ENCODE measurements at regions not wholly inside any gene's neighbourhood (a gene's known extent, or its start where the extent isn't known, plus 50 kb on each side); places are given as distances from the start of the nearest gene placed in this dataset.
"Not testable (repeated sequence)": the region's sequence is repeated elsewhere in the genome, so short reads cannot be mapped to it uniquely, and the experiment has no call there.

DNA sequence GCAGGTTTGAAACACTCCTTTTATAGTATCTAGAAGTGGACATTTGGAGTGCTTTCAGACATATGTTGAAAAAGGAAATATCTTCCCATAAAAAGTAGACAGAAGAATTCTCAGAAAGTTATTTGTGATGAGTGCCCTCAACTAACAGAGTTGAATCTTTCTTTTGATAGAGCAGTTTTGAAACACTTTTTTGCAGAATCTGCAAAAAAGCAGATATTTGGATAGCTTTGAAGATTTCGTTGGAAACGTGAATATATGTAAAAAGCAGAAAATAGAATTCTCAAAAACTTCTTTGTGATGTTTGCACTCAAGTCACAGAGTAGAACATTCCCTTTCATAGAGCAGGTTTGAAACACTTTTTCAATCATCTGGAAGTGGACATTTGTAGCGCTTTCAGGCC is 676.4 kb upstream of the ZNF337 start:
- not testable (repeated sequence) for DNase-seq (ENCODE audit: low spot score in 2 of 2); FAIRE-seq

DNA sequence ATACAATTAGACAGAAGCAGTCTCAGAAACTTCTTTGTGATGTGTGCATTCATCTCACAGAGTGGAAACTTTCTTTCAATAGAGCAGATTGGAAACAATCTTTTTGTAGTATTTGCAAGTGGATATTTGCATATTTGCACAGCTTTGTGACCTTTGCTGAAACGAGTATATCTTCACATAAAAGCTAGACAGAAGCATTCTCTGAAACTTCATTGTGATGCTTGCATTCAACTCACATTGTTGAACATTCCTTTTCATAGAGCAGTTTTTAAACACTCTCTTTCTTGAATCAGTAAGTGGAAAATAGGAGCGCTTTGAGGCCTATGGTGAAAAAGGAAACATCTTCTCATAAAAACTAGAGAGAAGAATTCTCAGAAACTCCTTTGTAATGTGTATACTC is 657.9 kb upstream of the ZNF337 start:
- no peak for FAIRE-seq
- no peak for DNase-seq (ENCODE audit: low spot score in 2 of 2)

GRCh38 chr20:26347396-26347795 is 650.7 kb upstream of the ZNF337 start:
- DNase-seq (ENCODE audit: low spot score in 2 of 2) (no peak), FAIRE-seq (no peak)

GRCh38 chr20:26340460-26341065 is 643.9 kb upstream of the ZNF337 start:
- FAIRE-seq; DNase-seq (ENCODE audit: low spot score in 2 of 2): not testable (repeated sequence)

DNA sequence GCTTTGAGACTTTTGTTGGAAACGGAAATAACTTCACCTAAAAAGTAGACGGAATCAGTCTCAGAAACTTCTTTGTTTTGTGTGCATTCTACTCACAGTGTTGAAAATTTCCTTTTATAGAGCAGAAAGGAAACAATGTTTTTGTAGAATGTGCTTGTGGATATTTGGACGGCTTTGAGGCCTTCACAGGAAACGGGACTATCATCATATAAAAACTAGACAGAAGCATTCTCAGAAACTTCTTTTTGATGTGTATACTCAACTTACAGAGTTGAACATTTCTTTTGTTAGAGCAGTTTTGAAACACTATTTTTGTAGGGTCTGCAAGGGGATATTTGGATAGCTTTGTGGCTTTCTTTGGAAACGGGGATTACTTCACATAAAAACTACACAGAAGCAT is 627.5 kb upstream of the ZNF337 start:
- no peak for FAIRE-seq

DNA sequence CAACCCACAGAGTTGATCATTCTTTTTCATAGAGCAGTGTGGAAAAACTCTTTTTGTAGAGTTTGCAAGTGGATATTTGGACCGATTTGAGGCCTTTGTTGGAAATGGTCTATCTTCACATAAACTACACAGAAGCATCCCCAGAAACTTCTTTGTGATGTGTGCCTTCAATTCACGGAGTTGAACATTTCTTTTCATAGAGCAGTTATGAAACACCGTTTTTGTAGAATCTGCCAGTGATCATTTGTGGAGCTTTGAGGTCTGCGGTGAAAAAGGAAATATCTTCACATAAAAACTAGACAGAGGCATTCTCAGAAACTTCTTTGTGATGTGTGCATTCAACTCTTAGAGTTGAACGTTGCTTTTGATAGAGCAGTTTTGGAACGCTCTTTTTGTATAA is 618.4 kb upstream of the ZNF337 start:
- DNase-seq (ENCODE audit: low spot score in 2 of 2) = no peak
- no peak for FAIRE-seq

More for the DNA sequence above, 627.5 kb upstream of the ZNF337 start:
- no peak for DNase-seq (ENCODE audit: low spot score in 2 of 2)

DNA sequence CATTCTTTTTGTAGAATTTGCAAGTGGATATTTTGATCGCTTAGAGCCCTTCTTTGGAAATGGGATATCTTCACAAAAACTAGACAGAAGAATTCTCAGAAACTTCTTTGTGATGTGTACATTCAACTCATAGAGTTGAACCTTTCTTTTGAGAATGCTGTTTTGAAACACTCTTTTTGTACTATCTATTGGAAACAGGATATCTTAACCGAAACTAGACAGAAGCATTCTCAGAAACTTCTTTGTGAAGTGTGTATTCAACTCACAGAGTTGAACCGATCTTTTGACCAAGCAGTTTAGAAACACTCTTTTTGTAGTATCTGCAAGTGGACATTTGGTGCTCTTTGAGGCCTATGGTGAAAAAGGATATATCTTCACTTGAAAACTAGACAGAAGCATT is 613.1 kb upstream of the ZNF337 start:
- not testable (repeated sequence) for FAIRE-seq; DNase-seq (ENCODE audit: low spot score in 2 of 2)

- FAIRE-seq = no peak
- DNase-seq (ENCODE audit: low spot score in 2 of 2) = no peak
These were observed 612.3 kb upstream of the ZNF337 start for GRCh38 chr20:26308961-26309360.

- FAIRE-seq (no peak), DNase-seq (ENCODE audit: low spot score in 2 of 2) (no peak)
These were observed 598.4 kb upstream of the ZNF337 start for GRCh38 chr20:26295006-26295405.

DNA sequence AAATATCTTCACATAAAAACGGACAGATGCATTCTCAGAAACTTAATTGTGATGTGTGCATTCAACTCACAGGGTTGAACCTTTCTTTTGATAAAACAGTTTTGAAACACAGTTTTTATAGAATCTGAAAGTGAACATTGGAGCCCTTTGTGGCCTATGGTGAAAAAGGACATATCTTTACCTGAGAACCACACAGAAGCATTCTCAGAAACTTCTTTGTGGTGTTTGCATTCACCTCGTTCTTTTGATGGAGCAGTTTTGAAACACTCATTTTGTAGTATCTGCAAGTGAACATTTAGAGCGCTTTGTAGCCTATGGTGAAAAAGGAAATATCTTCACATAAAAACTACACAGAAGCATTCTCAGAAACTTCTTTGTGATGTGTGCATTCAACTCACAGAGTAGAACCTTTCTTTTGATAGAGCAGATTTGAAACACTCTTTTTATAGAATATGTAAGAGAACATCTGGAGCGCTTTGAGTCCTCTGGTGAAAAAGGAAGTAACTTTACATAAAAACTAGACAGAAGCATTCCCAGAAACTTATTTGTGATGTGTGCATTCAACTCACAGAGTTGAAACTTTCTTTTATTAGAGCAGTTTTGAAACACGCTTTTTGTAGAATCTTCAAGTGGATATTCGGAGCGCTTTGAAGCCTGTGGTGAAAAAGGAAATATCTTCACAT is 591.9 kb upstream of the ZNF337 start:
- not testable (repeated sequence) for FAIRE-seq; DNase-seq (ENCODE audit: low spot score in 2 of 2)

DNA sequence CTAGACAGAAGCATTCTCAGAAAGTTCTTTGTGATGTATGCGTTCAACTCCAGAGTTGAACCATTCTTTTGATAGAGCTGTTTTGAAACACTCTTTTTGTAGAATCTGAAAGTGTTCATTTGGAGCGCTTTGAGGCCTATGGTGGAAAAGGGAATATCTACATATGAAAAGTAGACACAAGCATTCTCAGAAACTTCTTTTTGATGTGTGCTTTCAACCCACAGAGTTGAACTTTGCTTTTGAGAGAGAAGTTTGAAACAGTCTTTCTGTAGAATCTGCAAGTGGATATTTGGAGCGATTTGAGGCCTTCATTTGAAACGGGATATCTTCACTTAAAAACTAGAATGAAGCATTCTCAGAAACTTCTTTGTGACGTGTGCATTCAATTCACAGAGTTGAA is 582.6 kb upstream of the ZNF337 start:
- no peak for DNase-seq (ENCODE audit: low spot score in 2 of 2)
- FAIRE-seq = no peak

DNA sequence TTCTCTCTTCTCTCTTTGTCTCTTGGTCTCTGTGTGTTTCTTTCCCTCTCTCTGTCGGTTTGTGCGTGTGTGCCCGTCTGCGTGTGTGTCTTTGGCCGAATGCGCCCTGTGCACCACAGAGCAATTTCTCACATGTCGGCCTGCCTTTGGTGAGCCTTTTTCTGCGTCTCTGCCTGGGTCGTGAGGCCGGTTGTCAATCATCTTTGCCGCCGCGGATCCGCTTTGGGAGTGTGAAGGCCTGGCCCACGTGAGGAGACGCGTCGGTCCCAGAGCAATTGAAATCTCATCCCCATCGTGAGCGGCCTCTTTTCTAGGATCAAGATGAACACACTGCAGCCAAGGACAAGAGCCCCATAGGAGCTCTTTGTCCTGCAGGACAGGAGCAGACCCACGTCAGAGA is 580.7 kb upstream of the ZNF337 start:
- FAIRE-seq (no peak), DNase-seq (ENCODE audit: low spot score in 2 of 2) (no peak)

DNA sequence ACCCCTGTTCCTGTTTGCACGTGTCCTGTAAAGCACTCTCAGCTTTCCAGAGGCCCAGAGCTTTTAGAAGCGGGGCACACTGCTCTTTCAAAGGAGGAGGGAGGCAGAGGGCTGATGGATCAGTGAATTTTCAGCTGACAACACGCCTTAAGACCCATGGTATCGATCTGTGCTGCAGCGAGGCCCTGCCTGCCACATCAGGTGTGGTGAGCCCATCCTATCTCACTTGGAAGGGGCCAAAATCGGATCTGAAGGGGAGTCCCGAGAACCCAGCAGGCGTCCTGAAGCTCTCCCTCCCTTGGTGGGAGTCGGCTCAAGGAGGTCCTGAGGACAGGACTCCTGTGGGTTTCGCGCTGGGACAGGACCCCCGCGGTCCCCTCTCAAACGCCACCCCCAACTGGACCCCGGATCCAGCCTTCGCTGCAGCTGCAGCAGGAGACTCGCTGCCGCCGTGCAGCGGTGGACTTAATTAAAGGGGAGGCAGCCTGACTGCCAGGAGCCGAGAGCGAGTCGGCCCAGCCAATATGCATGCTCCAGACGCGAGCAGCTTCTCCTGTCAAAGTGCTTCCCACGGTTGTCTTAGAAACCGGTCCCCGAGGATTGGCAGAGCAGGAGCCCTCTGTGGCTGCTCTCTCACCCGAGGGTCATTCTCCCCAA is 580.0 kb upstream of the ZNF337 start:
- DNase-seq (ENCODE audit: low spot score in 2 of 2) (no peak), FAIRE-seq (no peak)

DNA sequence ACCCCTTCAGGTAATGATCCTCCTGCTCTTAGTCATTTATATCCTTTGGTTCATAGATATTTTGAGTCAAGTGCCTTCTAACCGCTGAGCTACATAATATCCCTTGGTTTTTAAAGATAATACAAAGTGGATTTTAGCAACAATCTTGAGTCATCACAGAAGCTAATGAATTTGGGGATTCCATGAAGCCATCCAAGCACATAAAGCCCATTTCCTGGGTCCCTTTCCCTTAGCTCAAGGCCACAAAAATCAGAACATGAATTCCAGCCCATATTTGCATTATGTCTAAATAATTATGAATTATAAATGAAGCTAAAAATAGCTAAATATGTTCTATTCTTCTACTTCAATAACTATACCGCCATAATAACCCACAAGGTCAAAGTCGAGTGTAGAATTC is 572.1 kb upstream of the ZNF337 start:
- not testable (repeated sequence) for FAIRE-seq; DNase-seq (ENCODE audit: low spot score in 2 of 2)

DNA sequence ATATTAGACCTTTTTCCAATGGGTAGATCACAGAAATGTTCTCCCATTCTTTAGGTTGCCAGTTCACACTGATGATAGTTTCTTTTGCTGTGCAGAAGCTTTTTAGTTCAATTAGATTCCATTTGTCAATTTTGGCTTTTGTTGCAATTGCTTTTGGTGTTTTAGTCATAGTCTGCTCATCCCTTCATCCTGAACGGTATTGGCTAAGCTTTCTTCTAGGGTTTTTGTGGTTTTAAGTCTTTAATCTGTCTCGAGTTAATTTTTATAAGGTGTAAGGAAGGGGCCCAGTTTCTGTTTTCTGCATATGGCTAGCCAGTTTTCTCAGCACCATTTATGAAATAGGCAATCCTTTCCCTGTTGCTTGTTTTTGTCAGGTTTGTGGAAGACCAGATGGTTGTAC is 564.3 kb upstream of the ZNF337 start:
- not testable (repeated sequence) for DNase-seq (ENCODE audit: low spot score in 2 of 2); FAIRE-seq

DNA sequence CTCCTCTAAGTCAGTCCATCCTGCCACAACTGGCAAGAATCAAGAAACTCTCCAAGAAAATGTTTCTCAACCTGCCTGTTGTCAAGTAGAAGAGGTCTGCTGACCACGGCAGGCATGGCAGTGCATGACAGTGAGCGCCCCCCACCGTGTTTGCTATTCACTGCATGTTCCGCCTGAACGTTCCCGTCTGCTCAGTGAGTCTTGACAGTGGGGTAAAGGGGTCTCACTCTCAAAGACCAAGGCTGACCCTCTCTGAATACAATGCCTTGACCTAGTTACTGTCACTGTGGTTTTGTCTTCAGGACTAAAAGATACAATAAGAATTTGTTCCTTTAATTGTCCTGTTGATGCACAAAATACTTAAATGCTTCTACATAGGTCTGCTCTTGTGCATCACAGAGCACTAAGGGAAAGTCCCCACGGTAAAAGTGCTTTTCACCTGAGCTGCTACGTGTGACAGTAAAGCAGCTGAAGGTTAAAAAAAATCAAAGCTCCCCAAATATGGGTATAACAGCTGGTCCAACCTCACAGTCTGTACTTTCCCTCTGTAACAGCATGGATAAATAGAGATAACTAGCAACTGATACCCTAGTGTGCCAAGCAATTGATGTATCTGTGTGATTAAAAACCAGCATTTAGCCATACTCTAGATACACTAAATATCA is 555.8 kb upstream of the ZNF337 start:
- FAIRE-seq; DNase-seq (ENCODE audit: low spot score in 2 of 2): not testable (repeated sequence)

DNA sequence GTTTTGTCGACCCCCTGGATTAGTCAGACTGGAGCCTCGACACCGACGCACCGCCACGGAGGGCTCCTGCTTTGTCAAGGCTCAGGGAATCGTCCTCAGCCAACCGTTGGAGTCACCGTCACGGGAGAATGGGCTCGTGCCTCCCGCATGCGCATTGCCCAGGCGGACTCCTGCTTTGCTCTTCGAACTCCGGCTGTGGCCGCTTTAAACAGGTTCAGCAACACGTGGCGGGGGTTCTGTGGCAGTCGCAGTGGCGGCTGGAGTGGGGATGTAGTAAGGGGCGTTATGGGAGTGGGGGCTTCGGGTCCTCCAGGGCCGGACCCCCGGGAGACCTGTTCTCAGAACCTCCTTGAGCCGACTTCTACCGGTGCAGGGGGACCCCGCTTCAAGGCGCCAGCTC is 554.7 kb upstream of the ZNF337 start:
- FAIRE-seq; DNase-seq (ENCODE audit: low spot score in 2 of 2): not testable (repeated sequence)

DNA sequence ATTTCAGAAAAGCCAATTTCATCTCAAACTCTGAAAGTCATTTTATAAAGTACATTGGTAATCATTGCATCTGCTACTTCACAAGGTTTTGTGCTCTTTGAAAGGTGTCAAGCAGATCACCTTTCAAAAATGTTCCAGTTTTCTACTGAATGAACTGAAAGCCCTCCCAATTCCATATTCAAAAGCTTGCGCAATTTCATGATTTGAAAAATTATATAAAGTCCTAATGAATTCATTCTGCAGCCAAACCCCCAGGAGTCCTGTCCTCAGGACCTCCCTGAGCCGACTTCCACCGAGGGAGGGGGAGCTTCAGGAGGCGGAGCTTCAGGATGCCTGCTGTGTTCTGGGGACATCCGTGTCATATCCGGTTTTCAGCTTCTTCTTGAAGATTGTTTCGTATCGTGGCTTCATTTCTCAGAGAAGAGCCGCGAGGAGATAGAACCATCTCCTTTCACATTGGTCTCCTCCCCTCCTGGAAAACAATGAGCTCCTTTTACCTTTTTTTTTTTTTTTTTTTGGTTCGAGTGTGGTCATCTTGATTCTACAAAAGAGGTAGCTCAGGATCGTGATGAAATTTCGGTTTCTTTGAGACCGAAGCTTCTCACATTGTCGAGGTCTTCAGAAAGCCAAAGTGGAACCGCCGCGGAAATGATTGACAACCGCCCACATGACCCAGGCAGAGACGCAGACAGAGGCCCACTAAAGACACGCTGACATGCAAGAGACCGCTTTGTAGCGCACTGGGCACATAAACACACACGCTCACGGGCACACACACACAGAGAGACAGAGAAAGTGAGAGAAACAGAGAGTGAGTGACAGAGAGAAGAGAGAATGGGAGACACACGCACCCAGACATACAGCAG is 553.8 kb upstream of the ZNF337 start:
- DNase-seq (ENCODE audit: low spot score in 2 of 2); FAIRE-seq: not testable (repeated sequence)

DNA sequence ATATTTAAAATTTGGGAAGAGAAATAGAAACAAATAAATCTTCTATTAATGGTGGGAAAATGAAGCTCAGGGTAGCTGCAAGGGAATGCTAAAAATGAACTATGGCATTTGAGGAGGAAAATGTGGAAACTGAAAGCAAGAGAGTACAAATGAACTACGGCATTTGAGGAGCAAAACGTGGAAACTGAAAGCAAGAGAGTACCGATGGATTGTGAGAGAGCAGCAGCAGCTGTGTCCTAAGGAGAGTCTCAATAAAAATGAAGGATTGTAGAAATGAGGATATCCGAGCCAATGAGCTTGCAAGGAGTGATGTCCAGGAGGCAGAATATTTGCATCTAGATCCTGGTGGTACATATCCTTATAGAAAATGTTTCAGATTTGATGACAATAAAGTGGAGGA is 547.1 kb upstream of the ZNF337 start:
- FAIRE-seq (no peak), DNase-seq (ENCODE audit: low spot score in 2 of 2) (no peak)

DNA sequence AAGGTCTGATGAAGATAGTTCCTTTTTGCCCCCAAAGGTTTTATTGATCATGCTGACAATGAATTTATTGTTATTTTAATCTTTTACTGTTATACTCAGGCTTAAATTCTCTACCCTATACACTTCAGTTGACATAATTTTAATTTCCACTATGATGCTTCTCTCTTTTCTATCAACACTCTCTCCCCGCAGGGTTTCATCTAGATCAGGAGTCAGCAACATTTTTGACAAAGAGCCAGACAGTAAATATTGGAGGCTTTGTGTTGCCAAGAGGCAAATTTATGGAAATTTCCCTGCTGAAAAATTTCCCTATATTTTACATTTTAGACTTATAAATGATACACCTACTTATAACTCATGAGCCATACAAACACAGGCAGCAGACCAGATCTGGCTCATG is 524.0 kb upstream of the ZNF337 start:
- DNase-seq (ENCODE audit: low spot score in 2 of 2); FAIRE-seq: not testable (repeated sequence)
